Epithelial cell of prostate (primary cell): ENCODE measurements at regions not wholly inside any gene's neighbourhood (a gene's known extent, or its start where the extent isn't known, plus 50 kb on each side); places are given as distances from the start of the nearest gene placed in this dataset.

Source experiments
- DNase-seq: peaks from one replicate; pipeline ENCODE4 v3.0.0-alpha.2; 2011; ENCODE audit warnings: low read depth, low spot score
- H3K27ac ChIP-seq: fragments of 450-650 bp; 2 replicates; pipeline ENCODE4 v1.5.1; 2017; ENCODE audit warnings: mild to moderate bottlenecking

- no peak for DNase-seq
- no peak overlapping the region for H3K27ac ChIP-seq
These were observed 195.3 kb downstream of the ABHD5 start for GRCh38 chr3:43885908-43886618.

DNA sequence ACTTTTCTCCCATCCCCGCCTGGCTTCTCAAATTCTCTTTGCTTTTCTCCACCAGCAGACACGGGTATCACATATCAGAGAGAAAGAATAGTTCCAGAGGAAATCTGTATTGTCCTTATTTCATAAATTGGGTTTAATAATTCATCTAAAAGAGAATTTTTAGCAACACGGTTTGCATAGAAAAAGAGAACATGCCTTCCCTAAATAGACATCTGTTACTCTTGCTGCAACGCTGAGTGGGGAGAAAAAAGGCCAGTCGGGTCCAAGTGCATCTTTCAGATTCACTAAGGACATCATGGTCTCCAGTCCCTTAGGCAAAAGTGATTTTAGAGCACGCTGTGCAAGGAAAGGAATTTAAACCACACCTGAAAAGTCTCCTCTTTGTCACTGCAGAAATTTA is 201.3 kb downstream of the ABHD5 start:
- H3K27ac ChIP-seq: no peak overlapping the region
- no peak for DNase-seq

- no peak for DNase-seq
- no peak overlapping the region for H3K27ac ChIP-seq
These were observed 201.8 kb downstream of the ABHD5 start for GRCh38 chr3:43892526-43892925.

- H3K27ac ChIP-seq: peak overlapping the region; percentile 33
- no peak for DNase-seq
These were observed 203.0 kb downstream of the ABHD5 start for GRCh38 chr3:43893727-43894126.

DNA sequence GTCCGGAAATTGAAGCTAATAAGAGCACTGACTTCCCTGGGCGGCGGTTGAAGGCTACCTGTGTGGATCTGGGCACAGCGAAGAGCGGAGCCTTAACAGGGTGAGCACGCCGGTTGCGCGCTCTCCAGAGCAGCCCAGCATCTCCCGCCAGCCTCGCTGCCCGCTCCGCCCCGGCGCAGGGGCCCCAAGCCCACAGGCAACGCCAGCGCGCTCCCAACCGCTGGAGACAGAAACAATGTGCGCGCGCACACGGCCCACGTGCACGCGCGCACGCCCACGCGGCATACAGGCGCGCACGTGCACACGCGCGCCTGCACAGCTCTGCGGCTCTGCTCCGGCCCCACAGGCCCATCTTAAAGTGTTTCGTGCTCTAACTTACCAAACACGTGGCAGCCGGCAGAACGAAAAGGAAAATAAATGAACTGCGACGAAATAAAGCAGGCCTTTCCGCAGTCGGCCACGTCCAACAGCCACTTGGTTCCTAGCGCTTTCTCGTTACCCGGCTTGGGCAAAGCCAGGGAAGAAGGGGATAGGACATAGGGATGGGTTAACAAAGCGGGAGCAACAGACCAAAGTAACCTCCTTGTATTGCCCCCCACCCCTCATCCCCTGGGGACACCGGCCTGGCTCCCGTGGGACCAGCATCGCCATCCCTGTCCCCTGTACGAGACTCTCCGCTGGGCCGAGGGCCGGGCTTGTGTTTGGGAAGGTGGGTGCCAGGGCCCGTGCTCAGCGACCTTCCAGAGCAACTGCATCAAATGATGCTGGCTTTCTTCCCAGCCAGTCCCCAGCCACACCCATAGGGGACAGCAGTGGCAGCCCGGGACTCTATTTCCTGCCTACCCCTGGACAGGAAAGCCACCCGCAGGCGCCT is 203.7 kb downstream of the ABHD5 start:
- DNase-seq: no peak
- peak overlapping the region; percentile 33 for H3K27ac ChIP-seq

- no peak for DNase-seq
- no peak overlapping the region for H3K27ac ChIP-seq
These were observed 204.8 kb downstream of the ABHD5 start for GRCh38 chr3:43895573-43895972.

DNA sequence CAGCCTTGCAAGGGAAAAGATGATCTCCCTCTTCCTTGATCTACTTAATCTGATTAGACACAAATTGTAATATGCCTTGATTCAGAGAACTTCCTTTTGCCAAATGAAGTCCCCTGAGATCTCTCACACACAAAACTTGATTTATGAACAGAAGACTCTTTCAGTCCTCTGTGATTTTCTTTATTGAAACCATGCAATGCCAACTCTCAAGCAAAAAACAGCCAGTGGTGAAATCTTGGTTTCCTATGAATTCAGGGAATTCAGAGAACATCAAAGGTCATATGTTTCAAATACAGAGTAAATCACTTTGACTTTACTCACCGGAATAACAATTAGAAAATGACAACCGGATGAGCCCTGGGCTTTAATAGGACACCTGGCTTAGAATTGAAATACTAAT is 211.7 kb downstream of the ABHD5 start:
- DNase-seq: no peak
- no peak overlapping the region for H3K27ac ChIP-seq

- no peak for DNase-seq
- H3K27ac ChIP-seq: no peak overlapping the region
These were observed 214.4 kb downstream of the ABHD5 start for GRCh38 chr3:43905157-43905556.

- DNase-seq: no peak
- no peak overlapping the region for H3K27ac ChIP-seq
These were observed 216.2 kb downstream of the ABHD5 start for GRCh38 chr3:43906849-43907507.

DNA sequence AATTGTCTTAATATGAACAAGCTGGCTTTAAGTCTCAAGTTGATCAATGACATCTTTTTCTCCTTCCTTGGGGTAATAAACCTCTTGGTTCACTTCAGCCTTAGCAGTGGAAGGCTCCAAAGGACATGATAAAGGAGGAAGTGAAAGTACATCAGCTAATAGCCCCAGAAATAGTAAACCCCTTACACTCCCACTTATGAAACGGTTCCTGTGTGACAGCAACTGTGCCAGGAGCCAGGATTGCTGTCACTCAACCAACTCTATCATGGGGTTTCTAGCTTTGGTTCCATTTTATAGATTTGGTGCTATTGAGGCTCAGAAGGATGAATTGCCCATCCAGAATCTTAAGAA is 216.7 kb downstream of the ABHD5 start:
- H3K27ac ChIP-seq: no peak overlapping the region
- DNase-seq: no peak

- H3K27ac ChIP-seq: no peak overlapping the region
- DNase-seq: no peak
These were observed 217.7 kb downstream of the ABHD5 start for GRCh38 chr3:43908456-43908855.

DNA sequence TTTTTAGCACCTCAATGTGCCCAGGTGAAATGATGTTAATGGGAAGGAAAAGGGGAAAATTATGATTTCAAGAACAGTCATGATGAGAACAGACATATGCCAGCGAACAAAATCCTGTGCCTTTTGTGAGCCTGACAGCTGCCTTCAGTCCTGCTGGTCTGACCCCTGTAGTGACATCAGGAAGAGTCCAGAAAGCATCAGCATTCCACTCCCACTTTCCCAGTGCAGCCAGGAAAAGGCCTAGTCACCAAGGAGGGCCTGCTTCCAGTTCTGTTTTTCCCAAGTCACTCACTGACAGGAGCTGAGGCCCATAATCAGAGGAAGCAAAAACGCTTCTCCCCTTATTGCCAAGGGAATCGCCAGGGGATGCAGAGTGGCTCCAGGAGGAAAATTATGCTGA is 218.4 kb downstream of the ABHD5 start:
- no peak overlapping the region for H3K27ac ChIP-seq
- no peak for DNase-seq

- no peak overlapping the region for H3K27ac ChIP-seq
- no peak for DNase-seq
These were observed 220.0 kb downstream of the ABHD5 start for GRCh38 chr3:43910750-43911149.

DNA sequence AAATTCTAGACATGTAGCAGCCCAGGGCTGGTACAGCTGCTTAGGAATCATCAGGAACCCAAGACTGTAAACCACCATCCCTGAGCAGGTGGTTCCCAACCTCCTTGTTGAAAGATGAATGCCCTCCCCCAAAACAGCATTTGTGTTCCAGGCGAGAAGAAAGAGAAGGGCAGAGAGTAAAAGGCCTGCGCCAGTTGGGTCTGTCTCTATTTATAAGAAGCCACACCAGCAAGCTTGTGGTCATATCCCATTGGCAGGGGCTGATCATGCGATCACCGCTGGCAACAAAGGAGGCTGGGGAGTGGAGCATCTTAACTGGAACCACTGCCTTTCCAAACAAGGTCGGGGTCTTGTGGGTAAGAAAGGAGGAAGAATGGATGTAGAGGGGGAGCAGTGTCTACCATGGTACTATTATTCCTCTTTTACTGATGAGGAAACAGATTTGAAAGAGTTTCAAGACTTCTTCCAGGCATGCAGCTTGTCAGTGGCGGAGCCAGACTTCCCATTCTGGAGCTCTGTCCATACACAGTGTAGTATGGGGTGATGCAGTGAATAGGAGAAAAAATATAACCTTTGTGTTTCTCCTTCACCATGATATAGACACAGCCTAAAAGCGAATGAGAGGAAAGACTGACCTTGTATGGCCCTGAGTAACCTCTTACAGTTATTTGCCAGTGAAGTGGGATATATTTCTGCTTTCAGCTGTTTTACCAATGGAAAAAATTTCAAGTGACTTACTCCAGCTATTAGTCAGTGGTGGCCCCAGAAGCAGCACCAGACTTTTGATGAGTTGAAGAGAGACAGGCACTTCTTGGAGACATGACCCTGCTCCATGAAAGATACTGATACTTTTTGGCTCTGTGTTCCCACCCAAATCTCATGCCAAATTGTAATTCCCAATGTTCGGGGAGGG is 222.6 kb downstream of the ABHD5 start:
- no peak overlapping the region for H3K27ac ChIP-seq

GRCh38 chr3:43914269-43914668 is 223.5 kb downstream of the ABHD5 start:
- no peak for DNase-seq
- no peak overlapping the region for H3K27ac ChIP-seq

More for the DNA sequence above, 222.6 kb downstream of the ABHD5 start:
- no peak for DNase-seq

DNA sequence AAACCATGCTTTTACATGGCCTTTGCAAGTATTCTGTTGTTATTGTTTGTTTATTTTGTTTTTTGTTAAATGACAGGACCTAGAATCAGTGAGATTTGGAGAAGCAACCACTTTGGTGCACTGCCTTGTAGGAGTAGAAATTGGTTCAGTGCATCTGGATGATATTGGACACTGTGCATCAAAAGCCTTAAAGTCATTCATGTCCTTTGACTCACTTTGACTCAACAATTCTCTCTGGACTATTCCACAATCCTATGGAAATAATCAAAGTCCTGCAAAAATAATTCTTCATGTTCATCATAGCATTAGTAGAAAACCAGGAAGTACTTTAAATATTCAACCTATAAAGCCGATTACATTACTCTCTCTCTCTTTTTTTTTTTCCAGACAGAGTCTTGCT is 224.8 kb downstream of the ABHD5 start:
- DNase-seq: no peak
- H3K27ac ChIP-seq: no peak overlapping the region

DNA sequence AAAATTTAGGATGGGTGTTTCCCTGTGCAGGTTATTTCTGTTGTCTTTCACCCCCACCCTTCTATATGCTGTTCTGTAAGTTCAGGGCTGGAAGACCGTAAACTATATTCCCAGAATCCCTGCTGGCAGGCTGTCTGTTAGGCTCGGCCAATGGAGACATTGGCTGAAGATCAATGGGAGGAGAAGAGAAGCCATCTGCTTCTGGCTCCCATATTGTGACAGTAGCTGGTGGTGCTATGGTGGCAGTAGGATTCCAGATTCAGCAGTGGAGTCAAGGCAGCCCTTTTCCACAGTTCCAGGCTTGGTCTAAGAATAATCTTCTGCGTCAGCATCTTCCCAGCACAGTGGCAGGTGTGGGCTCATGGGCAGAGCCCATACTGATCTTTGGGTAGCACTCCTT is 226.6 kb downstream of the ABHD5 start:
- DNase-seq: no peak
- no peak overlapping the region for H3K27ac ChIP-seq

- DNase-seq: no peak
- H3K27ac ChIP-seq: no peak overlapping the region
These were observed 228.3 kb downstream of the ABHD5 start for GRCh38 chr3:43919029-43919428.

DNA sequence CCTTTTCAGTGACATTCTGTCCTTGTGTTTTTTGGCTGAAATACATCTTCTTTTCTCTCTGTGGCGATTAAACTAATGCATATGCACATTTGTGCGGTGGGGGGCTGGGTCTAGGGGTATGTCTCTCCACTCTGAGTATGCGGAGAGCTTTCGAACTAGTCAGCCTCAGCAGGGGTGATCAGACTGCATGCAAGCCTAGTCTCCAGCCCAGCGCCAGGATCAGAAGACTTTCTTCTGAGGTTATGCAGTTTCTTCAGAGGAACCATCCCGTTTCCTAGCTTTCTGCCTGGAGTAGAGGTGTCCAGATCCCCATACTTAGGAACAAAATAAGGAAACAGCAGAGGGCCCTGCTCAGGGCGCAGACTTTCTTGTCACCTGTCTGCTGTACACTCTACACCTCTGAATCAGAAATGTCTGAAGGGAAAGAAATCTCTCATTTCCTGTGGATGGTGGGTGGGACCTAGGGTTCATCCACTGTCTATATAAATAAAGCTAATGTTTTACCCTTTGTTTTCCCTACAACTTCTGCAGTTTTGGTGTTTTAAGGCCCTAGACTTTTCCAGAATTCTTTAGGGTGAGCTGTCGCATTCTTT is 230.4 kb downstream of the ABHD5 start:
- H3K27ac ChIP-seq: no peak overlapping the region
- DNase-seq: no peak

DNA sequence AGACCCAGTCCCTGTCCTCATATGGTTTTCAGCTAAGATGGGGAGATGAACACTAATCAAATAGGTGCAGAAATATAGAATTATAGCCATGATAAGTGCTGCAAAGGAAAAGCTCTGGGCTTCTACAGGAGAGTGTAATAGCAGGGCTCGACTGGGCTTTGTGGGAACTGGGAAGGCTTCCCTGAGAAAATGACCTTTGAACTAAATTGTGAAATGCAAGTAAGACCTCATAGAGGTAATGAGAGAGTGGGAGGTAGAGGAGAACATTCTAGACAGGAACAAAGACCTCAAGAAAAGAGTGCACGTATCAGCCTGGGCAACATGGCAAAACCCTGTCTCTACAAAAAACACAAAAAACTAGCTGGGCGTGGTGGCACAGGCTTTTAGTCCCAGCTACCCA is 231.6 kb downstream of the ABHD5 start:
- DNase-seq: no peak
- no peak overlapping the region for H3K27ac ChIP-seq
